H9 (cell line): ENCODE measurements at regions not wholly inside any gene's neighbourhood (a gene's known extent, or its start where the extent isn't known, plus 50 kb on each side); places are given as distances from the start of the nearest gene placed in this dataset.
A peak's percentile ranks its signal among the peaks of the same experiment; 100 is the strongest.

Experiments
- DNase-seq: peaks from one replicate; pipeline ENCODE4 v3.0.0-alpha.2; 2017
- H2AFZ ChIP-seq: one replicate; pipeline ENCODE4 v1.6.1; 2013; ENCODE audit warnings: mild to moderate bottlenecking, low read length, control low read depth, moderate library complexity
- H2AK5ac ChIP-seq: 2 replicates; pipeline ENCODE4 v1.6.1; 2013; ENCODE audit warnings: low read length, control low read depth, mixed read lengths; ENCODE audit not compliant: insufficient read length
- H2BK120ac ChIP-seq: one replicate; pipeline ENCODE4 v1.6.1; 2013; ENCODE audit warnings: low read depth, mild to moderate bottlenecking, low read length, control low read depth, inconsistent platforms; ENCODE audit not compliant: poor library complexity, severe bottlenecking
- H2BK12ac ChIP-seq: 2 replicates; pipeline ENCODE4 v1.6.1; 2013; ENCODE audit warnings: low read length, control low read depth, mixed read lengths, low read depth; ENCODE audit not compliant: insufficient read length
- H2BK15ac ChIP-seq: 2 replicates; pipeline ENCODE4 v1.6.1; 2013; ENCODE audit warnings: low read depth, low read length, control low read depth
- H2BK20ac ChIP-seq: one replicate; pipeline ENCODE4 v1.6.1; 2013; ENCODE audit warnings: low read depth, mild to moderate bottlenecking, low read length, control low read depth, inconsistent platforms; ENCODE audit not compliant: poor library complexity, severe bottlenecking
- H2BK5ac ChIP-seq: 2 replicates; pipeline ENCODE4 v1.6.1; 2013; ENCODE audit warnings: low read length, control low read depth, mixed read lengths; ENCODE audit not compliant: insufficient read length
- H3K14ac ChIP-seq: 2 replicates; pipeline ENCODE4 v1.6.1; 2013; ENCODE audit warnings: low read length, control low read depth; ENCODE audit not compliant: insufficient read depth
- H3K18ac ChIP-seq: 2 replicates; pipeline ENCODE4 v1.6.1; 2013; ENCODE audit warnings: low read depth, mild to moderate bottlenecking, mixed read lengths, low read length, control low read depth; ENCODE audit not compliant: insufficient read length
- H3K23ac ChIP-seq: 2 replicates; pipeline ENCODE4 v1.6.1; 2013; ENCODE audit warnings: low read length, control low read depth, mixed read lengths, low read depth; ENCODE audit not compliant: insufficient read length
- H3K23me2 ChIP-seq: 2 replicates; pipeline ENCODE4 v1.6.1; 2013; ENCODE audit warnings: low read depth, mild to moderate bottlenecking, mixed read lengths, low read length, control low read depth; ENCODE audit not compliant: insufficient read length, poor library complexity, severe bottlenecking
- H3K27ac ChIP-seq: 2 replicates; pipeline ENCODE4 v1.5.1; 2013; ENCODE audit warnings: low read length, control low read depth, mixed read lengths, low read depth; ENCODE audit not compliant: insufficient read length
- H3K27me3 ChIP-seq: 2 replicates; pipeline ENCODE4 v1.6.1; 2013; ENCODE audit warnings: low read length, control low read depth, inconsistent platforms; ENCODE audit not compliant: insufficient read depth
- H3K4ac ChIP-seq: 2 replicates; pipeline ENCODE4 v1.6.1; 2013; ENCODE audit warnings: low read depth, mild to moderate bottlenecking, control low read depth, inconsistent platforms, low read length, moderate library complexity
- H3K4me1 ChIP-seq: 2 replicates; pipeline ENCODE4 v1.6.1; 2013; ENCODE audit warnings: low read length, control low read depth, inconsistent platforms; ENCODE audit not compliant: insufficient read depth
- H3K4me2 ChIP-seq: 2 replicates; pipeline ENCODE4 v1.6.1; 2013; ENCODE audit warnings: low read length, control low read depth, mixed read lengths; ENCODE audit not compliant: insufficient read length, insufficient read depth
- H3K56ac ChIP-seq: 2 replicates; pipeline ENCODE4 v1.6.1; 2013; ENCODE audit warnings: low read depth, mild to moderate bottlenecking, mixed read lengths, low read length, control low read depth; ENCODE audit not compliant: insufficient read length
- H3K79me1 ChIP-seq: 2 replicates; pipeline ENCODE4 v1.6.1; 2013; ENCODE audit warnings: low read depth, mild to moderate bottlenecking, moderate library complexity, low read length, control low read depth, inconsistent platforms; ENCODE audit not compliant: insufficient read depth, poor library complexity, severe bottlenecking
- H3K79me2 ChIP-seq: 2 replicates; pipeline ENCODE4 v1.6.1; 2013; ENCODE audit warnings: low read length, control low read depth, inconsistent platforms; ENCODE audit not compliant: insufficient read depth
- H3K9ac ChIP-seq: 2 replicates; pipeline ENCODE4 v1.6.1; 2013; ENCODE audit warnings: low read length, control low read depth, mixed read lengths; ENCODE audit not compliant: insufficient read length; ENCODE audit errors: extremely low read depth
- H3K9me3 ChIP-seq: one replicate; pipeline ENCODE4 v1.6.1; 2013; ENCODE audit warnings: low read depth, low read length, inconsistent platforms; ENCODE audit not compliant: control insufficient read depth
- H3T11ph ChIP-seq: one replicate; pipeline ENCODE4 v1.6.1; 2013; ENCODE audit warnings: mild to moderate bottlenecking, low read length, control low read depth, inconsistent platforms
- H4K20me1 ChIP-seq: one replicate; pipeline ENCODE4 v1.6.1; 2013; ENCODE audit not compliant: control insufficient read depth, insufficient read length, insufficient read depth
- H4K5ac ChIP-seq: 2 replicates; pipeline ENCODE4 v1.6.1; 2013; ENCODE audit warnings: low read depth, mild to moderate bottlenecking, mixed read lengths, low read length, control low read depth; ENCODE audit not compliant: insufficient read length
- H4K8ac ChIP-seq: replicated peaks from 2 replicates; pipeline ENCODE4 v1.6.1; 2013; ENCODE audit warnings: low read length, control low read depth, mixed read lengths, low read depth; ENCODE audit not compliant: insufficient read length
- H4K91ac ChIP-seq: 2 replicates; pipeline ENCODE4 v1.6.1; 2013; ENCODE audit warnings: low read depth, mild to moderate bottlenecking, moderate library complexity, mixed read lengths, low read length, control low read depth; ENCODE audit not compliant: insufficient read length
- H3K27ac Mint-ChIP-seq, 3 experiments: 2 replicates in 2 of 3; 3 replicates in 1 of 3; pipeline ENCODE4 v1.8.0; 2020 to 2021; ENCODE audit warnings: mixed read lengths in 3 of 3, mild to moderate bottlenecking in 1 of 3, moderate library complexity in 1 of 3
- H3K27me3 Mint-ChIP-seq: 2 replicates; pipeline ENCODE4 v1.8.0; 2021; ENCODE audit warnings: low read depth, mild to moderate bottlenecking, moderate library complexity, mixed read lengths
- H3K36me3 Mint-ChIP-seq, 3 experiments: 2 replicates in 2 of 3; 3 replicates in 1 of 3; pipeline ENCODE4 v1.8.0; 2020 to 2021; ENCODE audit warnings: low read depth in 3 of 3, mixed read lengths in 3 of 3; ENCODE audit not compliant: insufficient read depth in 1 of 3
- H3K4me1 Mint-ChIP-seq, 2 experiments: 2 replicates each; pipeline ENCODE4 v1.8.0; 2020; ENCODE audit warnings: mixed read lengths in 2 of 2
- H3K4me3 Mint-ChIP-seq, 2 experiments: 2 replicates in 1 of 2; 3 replicates in 1 of 2; pipeline ENCODE4 v1.8.0; 2020 to 2021; ENCODE audit warnings: mild to moderate bottlenecking in 2 of 2, mixed read lengths in 2 of 2, moderate library complexity in 1 of 2
- H3K9me3 Mint-ChIP-seq, 2 experiments: 2 replicates in 1 of 2; 3 replicates in 1 of 2; pipeline ENCODE4 v1.8.0; 2020; ENCODE audit warnings: mild to moderate bottlenecking in 2 of 2, mixed read lengths in 2 of 2, moderate library complexity in 1 of 2
- CTCF ChIP-seq: fragments of 200-600 bp; sonication (generic); conservative IDR thresholded peaks from 3 replicates; pipeline ENCODE4 v1.8.0; 2021; ENCODE audit warnings: antibody characterized with exemption, mild to moderate bottlenecking
- WGBS: extraction: QIAGEN DNeasy Blood & Tissue Kit; methylation state at CpG from one replicate; pipeline ENCODE4 v1.1.7; 2013; ENCODE audit warnings: missing lambda C conversion rate, low lambda C conversion rate, mixed read lengths; ENCODE audit not compliant: insufficient read length; ENCODE audit errors: extremely low coverage; 5-methylcytosine and 5-hydroxymethylcytosine counted together

DNA sequence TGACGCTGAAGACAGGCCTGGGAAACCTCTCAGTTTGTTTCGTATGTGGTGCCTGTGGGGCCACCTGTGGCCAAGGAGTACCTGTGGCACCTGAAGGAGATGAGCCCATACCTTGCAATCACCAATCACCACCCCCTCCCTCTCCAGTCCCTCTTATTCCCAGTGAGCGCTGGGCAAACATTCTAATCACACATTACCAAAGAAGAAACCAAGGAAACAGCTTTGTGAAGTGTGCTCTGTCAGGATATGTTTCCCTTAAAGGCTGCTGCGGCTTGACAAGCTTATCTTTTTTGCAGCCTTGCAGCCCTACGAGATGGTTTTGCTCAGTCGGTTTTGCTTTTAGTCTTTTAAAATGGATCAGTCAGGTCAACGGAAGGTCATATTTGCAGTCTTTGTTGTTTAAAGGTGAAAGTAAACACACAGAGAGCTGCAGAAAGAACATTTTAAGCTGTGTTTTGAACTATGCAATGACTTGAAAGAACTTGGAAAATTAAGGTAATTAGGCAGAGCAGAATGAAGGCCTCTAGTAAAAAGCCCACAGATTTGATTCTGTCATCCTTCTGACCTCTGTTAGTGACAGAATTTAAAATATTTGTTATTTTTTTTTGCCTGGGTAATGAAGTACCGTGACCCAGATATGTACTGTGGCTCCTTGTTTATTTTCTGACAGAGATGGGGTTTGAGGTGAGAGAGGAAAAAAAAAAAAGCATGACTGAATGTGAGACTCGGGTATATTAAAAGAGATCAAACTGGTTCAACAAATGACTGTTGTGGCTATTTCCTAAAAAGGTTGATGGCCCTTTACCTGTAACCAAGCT is 461.4 kb downstream of the NSUN3 start:
- Histone ChIP-seq H3K9me3 (no peaks in the 10 kb centered on the region), H3T11ph (no peak overlapping the region), H2AFZ (no peak overlapping the region), H3K9ac (no peak overlapping the region), H3K4ac (no peak overlapping the region), H3K27ac (no peak overlapping the region), H2BK20ac (no peak overlapping the region), H4K20me1 (no peaks in the 10 kb centered on the region), H2BK12ac (no peak overlapping the region), H3K4me2 (no peak overlapping the region), H3K79me1 (no peaks in the 10 kb centered on the region), H2AK5ac (no peak overlapping the region), H3K27me3 (no peaks in the 10 kb centered on the region), H3K23me2 (no peaks in the 10 kb centered on the region), H4K5ac (no peak overlapping the region), H3K79me2 (no peaks in the 10 kb centered on the region), H2BK120ac (no peak overlapping the region), H3K14ac (no peak overlapping the region), H3K18ac (no peak overlapping the region), H4K8ac (no peak overlapping the region), H3K56ac (no peak overlapping the region), H3K4me1 (no peaks in the 10 kb centered on the region), H3K23ac (no peak overlapping the region), H4K91ac (no peak overlapping the region), H2BK5ac (no peak overlapping the region), H2BK15ac (no peak overlapping the region)
- Mint-ChIP-seq H3K36me3 (no peaks in the 10 kb centered on the region), H3K9me3 (no peaks in the 10 kb centered on the region), H3K27ac (no peak overlapping the region), H3K4me3 (no peak overlapping the region), H3K27me3 (no peaks in the 10 kb centered on the region), H3K4me1 (peaks cover 25 to 26% of the 10 kb centered on the region in 2 experiments)
- WGBS = no CpG with 5 or more reads among the region's 9 CpGs
- no peak for TF ChIP-seq CTCF
- peak; percentile 26 for DNase-seq
